ENCODE measurements at regions not wholly inside any gene's neighbourhood (a gene's known extent, or its start where the extent isn't known, plus 50 kb on each side); places are given as distances from the start of the nearest gene placed in this dataset.

GRCh38 chr16:52174168-52174567, 372.8 kb downstream of the TOX3 start:
- Histone ChIP-seq H3K79me2 (no peaks in the 10 kb centered on the region), H3K9me2 (replicated peaks; ENCODE audit: insufficient read depth) (no peaks in the 10 kb centered on the region), H4K20me1 (ENCODE audit: insufficient read depth, poor library complexity, severe bottlenecking) (no peaks in the 10 kb centered on the region), H3K9me3 (ENCODE audit: low read depth) (no peaks in the 10 kb centered on the region), H3K4me3 (no peak overlapping the region), H3K36me3 (replicated peaks; ENCODE audit: insufficient read depth, low read depth) (no peaks in the 10 kb centered on the region), H3K27me3 (no peaks in the 10 kb centered on the region), H3K4me1 (ENCODE audit: insufficient read depth) (no peaks in the 10 kb centered on the region), H2AFZ (no peak overlapping the region), H3K27ac (no peak overlapping the region), H3K4me2 (no peak overlapping the region)
- 83% methylated on average over 2 of the region's 2 CpGs for WGBS (ENCODE audit: low lambda C conversion rate, missing lambda C conversion rate)
- TF ChIP-seq CTCF (IDR thresholded peaks at IDR 0.05; ENCODE audit: poor library complexity) (no peak), EZH2phosphoT487 (IDR thresholded peaks at IDR 0.05; ENCODE audit: low read depth, severe bottlenecking, unreplicated experiment) (no peak), EZH2 (IDR thresholded peaks at IDR 0.05; ENCODE audit: borderline replicate concordance) (no peak)
- DNase-seq (ENCODE audit: low spot score), result no peak

DNA sequence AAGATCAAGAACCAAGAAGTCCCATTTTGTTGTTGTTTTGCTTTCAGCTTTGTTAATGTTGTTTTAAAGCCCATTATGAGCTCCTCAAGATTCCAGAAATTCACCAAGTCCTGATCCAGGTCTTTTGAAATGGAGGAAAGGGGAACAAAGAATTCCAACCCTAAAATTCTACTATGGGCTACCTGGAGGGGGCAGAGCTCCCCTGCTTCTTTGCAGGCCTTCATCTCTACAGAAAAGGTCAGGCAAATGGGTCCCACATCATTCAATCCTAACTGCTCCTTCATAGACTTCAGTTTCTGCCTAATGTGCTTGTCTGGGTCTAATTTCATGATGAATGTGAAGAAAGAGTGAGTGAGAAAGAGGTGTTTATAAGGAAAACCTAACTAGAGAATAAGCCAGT, 375.5 kb downstream of the TOX3 start:
- Histone ChIP-seq H2AFZ (no peak overlapping the region), H3K27me3 (no peaks in the 10 kb centered on the region), H3K79me2 (no peaks in the 10 kb centered on the region), H3K4me3 (no peak overlapping the region), H3K4me1 (ENCODE audit: insufficient read depth) (no peaks in the 10 kb centered on the region), H3K27ac (no peak overlapping the region), H4K20me1 (ENCODE audit: insufficient read depth, poor library complexity, severe bottlenecking) (no peaks in the 10 kb centered on the region), H3K9me3 (ENCODE audit: low read depth) (no peaks in the 10 kb centered on the region), H3K9me2 (replicated peaks; ENCODE audit: insufficient read depth) (no peaks in the 10 kb centered on the region), H3K4me2 (no peak overlapping the region), H3K36me3 (replicated peaks; ENCODE audit: insufficient read depth, low read depth) (no peaks in the 10 kb centered on the region)
- DNase-seq (ENCODE audit: low spot score), result no peak
- TF ChIP-seq EZH2 (IDR thresholded peaks at IDR 0.05; ENCODE audit: borderline replicate concordance), result no peak
- TF ChIP-seq CTCF (IDR thresholded peaks at IDR 0.05; ENCODE audit: poor library complexity), result no peak
- TF ChIP-seq EZH2phosphoT487 (IDR thresholded peaks at IDR 0.05; ENCODE audit: low read depth, severe bottlenecking, unreplicated experiment), result no peak

GRCh38 chr16:52167328-52167727, 379.6 kb downstream of the TOX3 start:
- H3K9me2 ChIP-seq (replicated peaks; ENCODE audit: insufficient read depth), result no peaks in the 10 kb centered on the region
- no peaks in the 10 kb centered on the region for H3K4me1 ChIP-seq (ENCODE audit: insufficient read depth)
- no peaks in the 10 kb centered on the region for H3K9me3 ChIP-seq (ENCODE audit: low read depth)
- no peak overlapping the region for H3K27ac ChIP-seq
- H3K79me2 ChIP-seq, result no peaks in the 10 kb centered on the region
- no peak for DNase-seq (ENCODE audit: low spot score)
- TF ChIP-seq EZH2phosphoT487 (IDR thresholded peaks at IDR 0.05; ENCODE audit: low read depth, severe bottlenecking, unreplicated experiment) (no peak), CTCF (IDR thresholded peaks at IDR 0.05; ENCODE audit: poor library complexity) (no peak), EZH2 (IDR thresholded peaks at IDR 0.05; ENCODE audit: borderline replicate concordance) (no peak)
- H3K27me3 ChIP-seq, result no peaks in the 10 kb centered on the region
- no peaks in the 10 kb centered on the region for H3K36me3 ChIP-seq (replicated peaks; ENCODE audit: insufficient read depth, low read depth)
- WGBS (ENCODE audit: low lambda C conversion rate, missing lambda C conversion rate), result 69% methylated on average over 1 of the region's 1 CpG
- no peak overlapping the region for H2AFZ ChIP-seq
- H3K4me2 ChIP-seq, result no peak overlapping the region
- H4K20me1 ChIP-seq (ENCODE audit: insufficient read depth, poor library complexity, severe bottlenecking), result no peaks in the 10 kb centered on the region
- no peak overlapping the region for H3K4me3 ChIP-seq

- Histone ChIP-seq H3K79me2 (no peaks in the 10 kb centered on the region), H3K4me1 (ENCODE audit: insufficient read depth) (no peaks in the 10 kb centered on the region), H3K9me3 (ENCODE audit: low read depth) (no peaks in the 10 kb centered on the region), H4K20me1 (ENCODE audit: insufficient read depth, poor library complexity, severe bottlenecking) (no peaks in the 10 kb centered on the region), H3K4me3 (no peak overlapping the region), H3K27me3 (no peaks in the 10 kb centered on the region), H3K27ac (no peak overlapping the region), H2AFZ (no peak overlapping the region), H3K4me2 (no peak overlapping the region), H3K9me2 (replicated peaks; ENCODE audit: insufficient read depth) (no peaks in the 10 kb centered on the region), H3K36me3 (replicated peaks; ENCODE audit: insufficient read depth, low read depth) (no peaks in the 10 kb centered on the region)
- no peak for DNase-seq (ENCODE audit: low spot score)
- TF ChIP-seq EZH2phosphoT487 (IDR thresholded peaks at IDR 0.05; ENCODE audit: low read depth, severe bottlenecking, unreplicated experiment), result no peak
- no peak for TF ChIP-seq EZH2 (IDR thresholded peaks at IDR 0.05; ENCODE audit: borderline replicate concordance)
- TF ChIP-seq CTCF (IDR thresholded peaks at IDR 0.05; ENCODE audit: poor library complexity), result no peak
- whole genome bisulfite sequencing (ENCODE audit: low lambda C conversion rate, missing lambda C conversion rate), result 86% methylated on average over 8 of the region's 8 CpGs
Measured at GRCh38 chr16:52165961-52166360, 381.0 kb downstream of the TOX3 start.
